OCI-LY3 (cell line): ENCODE measurements at regions not wholly inside any gene's neighbourhood (a gene's known extent, or its start where the extent isn't known, plus 50 kb on each side); places are given as distances from the start of the nearest gene placed in this dataset.

Experiments
- CTCF ChIP-seq: fragments of 200-600, 300-600 bp; sonication (generic); IDR thresholded peaks from 2 replicates; pipeline ENCODE4 v1.5.1; 2014; ENCODE audit warnings: antibody characterized with exemption, low read length, low read depth
- EZH2phosphoT487 ChIP-seq: fragments of 200-600 bp; shearing (Covaris generic); IDR thresholded peaks from 2 replicates; pipeline ENCODE4 v1.6.1; 2018; ENCODE audit warnings: antibody characterized with exemption, mixed run types, low read depth

DNA sequence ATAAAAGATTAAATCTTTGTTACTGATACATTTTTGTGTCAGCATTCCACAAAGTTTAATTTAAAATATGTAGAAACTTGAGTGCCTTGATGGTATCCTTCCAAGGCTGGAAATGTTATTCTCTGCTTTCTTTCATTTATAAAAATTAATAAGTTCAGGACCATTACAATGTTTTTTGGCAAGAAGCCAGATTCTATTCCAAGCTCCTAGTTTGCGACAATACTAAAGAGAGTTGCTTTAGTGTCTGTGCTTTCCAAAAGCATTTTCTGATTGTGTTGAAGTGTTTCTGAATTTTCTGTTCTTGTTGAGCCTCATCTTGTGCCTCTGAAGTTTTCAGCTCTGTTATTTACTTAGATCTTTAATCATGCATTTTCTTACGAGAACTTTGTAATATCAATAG is 516.2 kb downstream of the KCTD8 start:
- TF ChIP-seq CTCF (no peak), EZH2phosphoT487 (no peak)
